GM23338 (cell line): ENCODE measurements at regions not wholly inside any gene's neighbourhood (a gene's known extent, or its start where the extent isn't known, plus 50 kb on each side); places are given as distances from the start of the nearest gene placed in this dataset.

ENCODE experiments used
- ATAC-seq: fragments of 200-7000 bp; cut with Tn5 transposase; 3 replicates; pipeline ENCODE4 v1.9.1; 2020
- DNase-seq: peaks from one replicate; pipeline ENCODE4 v3.0.0-alpha.2; 2015; ENCODE audit warnings: low spot score
- H2AFZ ChIP-seq: fragments of 200-600 bp; sonication (generic); 2 replicates; pipeline ENCODE4 v1.8.0; 2016; ENCODE audit warnings: antibody characterized with exemption, mild to moderate bottlenecking, moderate library complexity
- H3F3A ChIP-seq: fragments of 200-600 bp; sonication (generic); replicated peaks from 2 replicates; pipeline ENCODE4 v1.8.0; 2017; ENCODE audit warnings: antibody characterized with exemption, mixed run types, low read depth
- H3K27ac ChIP-seq: fragments of 200-600 bp; sonication (generic); 2 replicates; pipeline ENCODE4 v1.6.1; 2016; ENCODE audit warnings: low read depth
- H3K27me3 ChIP-seq: fragments of 200-600 bp; sonication (generic); 2 replicates; pipeline ENCODE4 v1.8.0; 2016; ENCODE audit warnings: mild to moderate bottlenecking, mixed run types, moderate library complexity; ENCODE audit not compliant: insufficient read depth
- H3K36me3 ChIP-seq: fragments of 200-600 bp; sonication (generic); 2 replicates; pipeline ENCODE4 v1.8.0; 2016; ENCODE audit warnings: mild to moderate bottlenecking; ENCODE audit not compliant: insufficient read depth
- H3K4me1 ChIP-seq: fragments of 200-600 bp; sonication (generic); 2 replicates; pipeline ENCODE4 v1.8.0; 2016; ENCODE audit warnings: mild to moderate bottlenecking, moderate library complexity; ENCODE audit not compliant: insufficient read depth
- H3K4me2 ChIP-seq: fragments of 200-600 bp; sonication (generic); 2 replicates; pipeline ENCODE4 v1.7.1; 2017; ENCODE audit warnings: mixed run types
- H3K4me3 ChIP-seq: fragments of 200-600 bp; sonication (generic); 2 replicates; pipeline ENCODE4 v1.6.1; 2016; ENCODE audit warnings: mixed run types
- H3K79me2 ChIP-seq: fragments of 200-600 bp; sonication (generic); replicated peaks from 2 replicates; pipeline ENCODE4 v1.8.0; 2017; ENCODE audit warnings: mild to moderate bottlenecking; ENCODE audit not compliant: insufficient read depth
- H3K9me2 ChIP-seq: fragments of 200-600 bp; sonication (generic); 2 replicates; pipeline ENCODE4 v1.8.0; 2017; ENCODE audit not compliant: insufficient read depth
- H4K20me1 ChIP-seq: fragments of 200-600 bp; sonication (generic); replicated peaks from 2 replicates; pipeline ENCODE4 v1.8.0; 2017; ENCODE audit warnings: mild to moderate bottlenecking; ENCODE audit not compliant: insufficient read depth
- H3K27ac Mint-ChIP-seq: 2 replicates; pipeline ENCODE4 v1.8.0; 2020; ENCODE audit warnings: inconsistent platforms, mild to moderate bottlenecking, moderate library complexity, mixed read lengths
- H3K27me3 Mint-ChIP-seq: 3 replicates; pipeline ENCODE4 v1.8.0; 2022; ENCODE audit warnings: low read depth, mild to moderate bottlenecking, moderate library complexity, mixed read lengths, inconsistent platforms; ENCODE audit not compliant: insufficient read depth, poor library complexity
- H3K36me3 Mint-ChIP-seq: 3 replicates; pipeline ENCODE4 v1.8.0; 2021; ENCODE audit warnings: low read depth, mild to moderate bottlenecking, inconsistent platforms, moderate library complexity, mixed read lengths
- H3K4me1 Mint-ChIP-seq: 3 replicates; pipeline ENCODE4 v1.8.0; 2020; ENCODE audit warnings: mild to moderate bottlenecking, inconsistent platforms, mixed read lengths
- H3K4me3 Mint-ChIP-seq: 3 replicates; pipeline ENCODE4 v1.8.0; 2021; ENCODE audit warnings: moderate library complexity, mild to moderate bottlenecking, inconsistent platforms, mixed read lengths
- H3K9me3 Mint-ChIP-seq: 3 replicates; pipeline ENCODE4 v1.8.0; 2020; ENCODE audit warnings: moderate library complexity, mild to moderate bottlenecking, inconsistent platforms, mixed read lengths
- CREB1 ChIP-seq: fragments of 250-450 bp; sonication (Bioruptor Pico); IDR thresholded peaks from 2 replicates; pipeline ENCODE4 v1.5.0; 2020; ENCODE audit warnings: low read depth, mild to moderate bottlenecking, moderate library complexity
- EZH2 ChIP-seq: fragments of 200-600 bp; sonication (generic); IDR thresholded peaks from one replicate; pipeline ENCODE4 v1.8.0; 2017; ENCODE audit warnings: antibody characterized with exemption, mild to moderate bottlenecking, low read depth; ENCODE audit not compliant: unreplicated experiment
- EZH2phosphoT487 ChIP-seq: fragments of 200-600 bp; sonication (generic); IDR thresholded peaks from one replicate; pipeline ENCODE4 v1.8.1; 2018; ENCODE audit warnings: antibody characterized with exemption; ENCODE audit not compliant: unreplicated experiment
- JUNB ChIP-seq: IDR thresholded peaks from one replicate; pipeline ENCODE4 v1.6.1; 2016; ENCODE audit warnings: antibody characterized with exemption; ENCODE audit not compliant: unreplicated experiment
- NANOG ChIP-seq: IDR thresholded peaks from 2 replicates; pipeline ENCODE4 v1.6.1; 2016; ENCODE audit warnings: antibody characterized with exemption, borderline replicate concordance
- POLR2AphosphoS5 ChIP-seq: IDR thresholded peaks from 2 replicates; pipeline ENCODE4 v1.6.1; 2016; ENCODE audit warnings: antibody characterized with exemption, low read depth
- STAT1 ChIP-seq: IDR thresholded peaks from one replicate; pipeline ENCODE4 v1.6.1; 2016; ENCODE audit warnings: antibody characterized with exemption; ENCODE audit not compliant: unreplicated experiment
- ZNF114 ChIP-seq: fragments of 250-450 bp; sonication (Bioruptor Pico); IDR thresholded peaks from 2 replicates; pipeline ENCODE4 v1.5.0; 2020; ENCODE audit warnings: mild to moderate bottlenecking, moderate library complexity
- ZNF331 ChIP-seq: fragments of 250-450 bp; sonication (Bioruptor Pico); IDR thresholded peaks from 2 replicates; pipeline ENCODE4 v1.5.0; 2020; ENCODE audit warnings: low read depth, mild to moderate bottlenecking, moderate library complexity
- TF ChIP-seq, protein P1 (sequence below): fragments of 250-450 bp; sonication (Bioruptor Pico); IDR thresholded peaks from 2 replicates; pipeline ENCODE4 v1.5.0; 2020; ENCODE audit warnings: mild to moderate bottlenecking, moderate library complexity
- TF ChIP-seq, protein P2 (sequence below): IDR thresholded peaks from one replicate; pipeline ENCODE4 v1.6.1; 2018; ENCODE audit warnings: antibody characterized with exemption; ENCODE audit not compliant: unreplicated experiment
- TF ChIP-seq, protein P3 (sequence below), 2 experiments: fragments of 200-600 bp in 1 of 2; sonication (generic) in 1 of 2; conservative IDR thresholded peaks; 2 replicates each; pipeline versions ENCODE4 v1.5.1 to v1.6.1; 2016 to 2017; ENCODE audit warnings: antibody characterized with exemption in 2 of 2, low read depth in 2 of 2, mild to moderate bottlenecking in 2 of 2, moderate library complexity in 1 of 2
- TF ChIP-seq, protein P4 (sequence below): IDR thresholded peaks from 2 replicates; pipeline ENCODE4 v1.6.1; 2016; ENCODE audit warnings: antibody characterized with exemption

DNA sequence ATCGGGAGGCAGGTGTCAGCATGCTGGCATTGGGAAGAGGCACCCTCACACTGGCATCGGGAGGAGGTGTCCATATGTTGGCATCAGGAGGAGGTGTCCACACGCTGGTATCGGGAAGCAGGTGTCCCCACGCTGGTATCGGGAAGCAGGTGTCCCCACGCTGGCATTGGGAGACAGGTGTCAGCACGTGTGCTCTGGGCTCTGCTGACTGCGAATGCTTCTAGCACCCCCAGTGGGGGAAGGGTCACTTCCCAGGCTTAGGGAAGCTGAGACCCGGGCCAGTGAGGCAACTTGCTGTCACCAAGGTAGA is 92.5 kb upstream of the IKZF1 start:
- DNase-seq (peak; percentile 12), ATAC-seq (peak; percentile 50)
- peaks cover 4% of the 10 kb centered on the region for H3K27me3 Mint-ChIP-seq
- H3K9me3 Mint-ChIP-seq, result no peaks in the 10 kb centered on the region; the same call in 2 of the 3 replicates
- Histone ChIP-seq H2AFZ (no peak overlapping the region), H3K27me3 (no peaks in the 10 kb centered on the region), H3K4me2 (no peak overlapping the region), H3K36me3 (no peaks in the 10 kb centered on the region), H3K79me2 (no peaks in the 10 kb centered on the region), H4K20me1 (no peaks in the 10 kb centered on the region), H3K4me1 (no peaks in the 10 kb centered on the region), H3K27ac (no peak overlapping the region), H3F3A (no peaks in the 10 kb centered on the region), H3K4me3 (no peak overlapping the region), H3K9me2 (no peaks in the 10 kb centered on the region)
- H3K4me1 Mint-ChIP-seq, result no peaks in the 10 kb centered on the region
- no peak overlapping the region for H3K4me3 Mint-ChIP-seq
- no peaks in the 10 kb centered on the region for H3K36me3 Mint-ChIP-seq
- no peak overlapping the region for H3K27ac Mint-ChIP-seq
- no peak for TF ChIP-seq CREB1 (CRISPR knock-in tag)
- TF ChIP-seq ZNF114 (CRISPR knock-in tag), result no peak
- TF ChIP-seq, protein P1, sequence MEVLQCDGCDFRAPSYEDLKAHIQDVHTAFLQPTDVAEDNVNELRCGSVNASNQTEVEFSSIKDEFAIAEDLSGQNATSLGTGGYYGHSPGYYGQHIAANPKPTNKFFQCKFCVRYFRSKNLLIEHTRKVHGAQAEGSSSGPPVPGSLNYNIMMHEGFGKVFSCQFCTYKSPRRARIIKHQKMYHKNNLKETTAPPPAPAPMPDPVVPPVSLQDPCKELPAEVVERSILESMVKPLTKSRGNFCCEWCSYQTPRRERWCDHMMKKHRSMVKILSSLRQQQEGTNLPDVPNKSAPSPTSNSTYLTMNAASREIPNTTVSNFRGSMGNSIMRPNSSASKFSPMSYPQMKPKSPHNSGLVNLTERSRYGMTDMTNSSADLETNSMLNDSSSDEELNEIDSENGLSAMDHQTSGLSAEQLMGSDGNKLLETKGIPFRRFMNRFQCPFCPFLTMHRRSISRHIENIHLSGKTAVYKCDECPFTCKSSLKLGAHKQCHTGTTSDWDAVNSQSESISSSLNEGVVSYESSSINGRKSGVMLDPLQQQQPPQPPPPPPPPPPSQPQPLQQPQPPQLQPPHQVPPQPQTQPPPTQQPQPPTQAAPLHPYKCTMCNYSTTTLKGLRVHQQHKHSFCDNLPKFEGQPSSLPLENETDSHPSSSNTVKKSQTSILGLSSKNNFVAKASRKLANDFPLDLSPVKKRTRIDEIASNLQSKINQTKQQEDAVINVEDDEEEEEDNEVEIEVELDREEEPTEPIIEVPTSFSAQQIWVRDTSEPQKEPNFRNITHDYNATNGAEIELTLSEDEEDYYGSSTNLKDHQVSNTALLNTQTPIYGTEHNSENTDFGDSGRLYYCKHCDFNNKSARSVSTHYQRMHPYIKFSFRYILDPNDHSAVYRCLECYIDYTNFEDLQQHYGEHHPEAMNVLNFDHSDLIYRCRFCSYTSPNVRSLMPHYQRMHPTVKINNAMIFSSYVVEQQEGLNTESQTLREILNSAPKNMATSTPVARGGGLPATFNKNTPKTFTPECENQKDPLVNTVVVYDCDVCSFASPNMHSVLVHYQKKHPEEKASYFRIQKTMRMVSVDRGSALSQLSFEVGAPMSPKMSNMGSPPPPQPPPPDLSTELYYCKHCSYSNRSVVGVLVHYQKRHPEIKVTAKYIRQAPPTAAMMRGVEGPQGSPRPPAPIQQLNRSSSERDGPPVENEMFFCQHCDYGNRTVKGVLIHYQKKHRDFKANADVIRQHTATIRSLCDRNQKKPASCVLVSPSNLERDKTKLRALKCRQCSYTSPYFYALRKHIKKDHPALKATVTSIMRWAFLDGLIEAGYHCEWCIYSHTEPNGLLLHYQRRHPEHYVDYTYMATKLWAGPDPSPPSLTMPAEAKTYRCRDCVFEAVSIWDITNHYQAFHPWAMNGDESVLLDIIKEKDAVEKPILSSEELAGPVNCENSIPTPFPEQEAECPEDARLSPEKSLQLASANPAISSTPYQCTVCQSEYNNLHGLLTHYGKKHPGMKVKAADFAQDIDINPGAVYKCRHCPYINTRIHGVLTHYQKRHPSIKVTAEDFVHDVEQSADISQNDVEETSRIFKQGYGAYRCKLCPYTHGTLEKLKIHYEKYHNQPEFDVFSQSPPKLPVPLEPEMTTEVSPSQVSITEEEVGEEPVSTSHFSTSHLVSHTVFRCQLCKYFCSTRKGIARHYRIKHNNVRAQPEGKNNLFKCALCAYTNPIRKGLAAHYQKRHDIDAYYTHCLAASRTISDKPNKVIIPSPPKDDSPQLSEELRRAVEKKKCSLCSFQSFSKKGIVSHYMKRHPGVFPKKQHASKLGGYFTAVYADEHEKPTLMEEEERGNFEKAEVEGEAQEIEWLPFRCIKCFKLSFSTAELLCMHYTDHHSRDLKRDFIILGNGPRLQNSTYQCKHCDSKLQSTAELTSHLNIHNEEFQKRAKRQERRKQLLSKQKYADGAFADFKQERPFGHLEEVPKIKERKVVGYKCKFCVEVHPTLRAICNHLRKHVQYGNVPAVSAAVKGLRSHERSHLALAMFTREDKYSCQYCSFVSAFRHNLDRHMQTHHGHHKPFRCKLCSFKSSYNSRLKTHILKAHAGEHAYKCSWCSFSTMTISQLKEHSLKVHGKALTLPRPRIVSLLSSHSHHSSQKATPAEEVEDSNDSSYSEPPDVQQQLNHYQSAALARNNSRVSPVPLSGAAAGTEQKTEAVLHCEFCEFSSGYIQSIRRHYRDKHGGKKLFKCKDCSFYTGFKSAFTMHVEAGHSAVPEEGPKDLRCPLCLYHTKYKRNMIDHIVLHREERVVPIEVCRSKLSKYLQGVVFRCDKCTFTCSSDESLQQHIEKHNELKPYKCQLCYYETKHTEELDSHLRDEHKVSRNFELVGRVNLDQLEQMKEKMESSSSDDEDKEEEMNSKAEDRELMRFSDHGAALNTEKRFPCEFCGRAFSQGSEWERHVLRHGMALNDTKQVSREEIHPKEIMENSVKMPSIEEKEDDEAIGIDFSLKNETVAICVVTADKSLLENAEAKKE (CRISPR knock-in tag), result no peak
- no peak for TF ChIP-seq EZH2
- TF ChIP-seq EZH2phosphoT487, result no peak
- no peak for TF ChIP-seq NANOG
- TF ChIP-seq JUNB, result no peak
- TF ChIP-seq, protein P2, sequence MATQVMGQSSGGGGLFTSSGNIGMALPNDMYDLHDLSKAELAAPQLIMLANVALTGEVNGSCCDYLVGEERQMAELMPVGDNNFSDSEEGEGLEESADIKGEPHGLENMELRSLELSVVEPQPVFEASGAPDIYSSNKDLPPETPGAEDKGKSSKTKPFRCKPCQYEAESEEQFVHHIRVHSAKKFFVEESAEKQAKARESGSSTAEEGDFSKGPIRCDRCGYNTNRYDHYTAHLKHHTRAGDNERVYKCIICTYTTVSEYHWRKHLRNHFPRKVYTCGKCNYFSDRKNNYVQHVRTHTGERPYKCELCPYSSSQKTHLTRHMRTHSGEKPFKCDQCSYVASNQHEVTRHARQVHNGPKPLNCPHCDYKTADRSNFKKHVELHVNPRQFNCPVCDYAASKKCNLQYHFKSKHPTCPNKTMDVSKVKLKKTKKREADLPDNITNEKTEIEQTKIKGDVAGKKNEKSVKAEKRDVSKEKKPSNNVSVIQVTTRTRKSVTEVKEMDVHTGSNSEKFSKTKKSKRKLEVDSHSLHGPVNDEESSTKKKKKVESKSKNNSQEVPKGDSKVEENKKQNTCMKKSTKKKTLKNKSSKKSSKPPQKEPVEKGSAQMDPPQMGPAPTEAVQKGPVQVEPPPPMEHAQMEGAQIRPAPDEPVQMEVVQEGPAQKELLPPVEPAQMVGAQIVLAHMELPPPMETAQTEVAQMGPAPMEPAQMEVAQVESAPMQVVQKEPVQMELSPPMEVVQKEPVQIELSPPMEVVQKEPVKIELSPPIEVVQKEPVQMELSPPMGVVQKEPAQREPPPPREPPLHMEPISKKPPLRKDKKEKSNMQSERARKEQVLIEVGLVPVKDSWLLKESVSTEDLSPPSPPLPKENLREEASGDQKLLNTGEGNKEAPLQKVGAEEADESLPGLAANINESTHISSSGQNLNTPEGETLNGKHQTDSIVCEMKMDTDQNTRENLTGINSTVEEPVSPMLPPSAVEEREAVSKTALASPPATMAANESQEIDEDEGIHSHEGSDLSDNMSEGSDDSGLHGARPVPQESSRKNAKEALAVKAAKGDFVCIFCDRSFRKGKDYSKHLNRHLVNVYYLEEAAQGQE, result no peak
- no peak for TF ChIP-seq STAT1
- TF ChIP-seq, protein P3, sequence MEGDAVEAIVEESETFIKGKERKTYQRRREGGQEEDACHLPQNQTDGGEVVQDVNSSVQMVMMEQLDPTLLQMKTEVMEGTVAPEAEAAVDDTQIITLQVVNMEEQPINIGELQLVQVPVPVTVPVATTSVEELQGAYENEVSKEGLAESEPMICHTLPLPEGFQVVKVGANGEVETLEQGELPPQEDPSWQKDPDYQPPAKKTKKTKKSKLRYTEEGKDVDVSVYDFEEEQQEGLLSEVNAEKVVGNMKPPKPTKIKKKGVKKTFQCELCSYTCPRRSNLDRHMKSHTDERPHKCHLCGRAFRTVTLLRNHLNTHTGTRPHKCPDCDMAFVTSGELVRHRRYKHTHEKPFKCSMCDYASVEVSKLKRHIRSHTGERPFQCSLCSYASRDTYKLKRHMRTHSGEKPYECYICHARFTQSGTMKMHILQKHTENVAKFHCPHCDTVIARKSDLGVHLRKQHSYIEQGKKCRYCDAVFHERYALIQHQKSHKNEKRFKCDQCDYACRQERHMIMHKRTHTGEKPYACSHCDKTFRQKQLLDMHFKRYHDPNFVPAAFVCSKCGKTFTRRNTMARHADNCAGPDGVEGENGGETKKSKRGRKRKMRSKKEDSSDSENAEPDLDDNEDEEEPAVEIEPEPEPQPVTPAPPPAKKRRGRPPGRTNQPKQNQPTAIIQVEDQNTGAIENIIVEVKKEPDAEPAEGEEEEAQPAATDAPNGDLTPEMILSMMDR (conservative IDR thresholded peaks at IDR 0.05; ENCODE audit: low read depth in 2 of 2), result no peak
- TF ChIP-seq ZNF331 (CRISPR knock-in tag), result no peak
- TF ChIP-seq, protein P4, sequence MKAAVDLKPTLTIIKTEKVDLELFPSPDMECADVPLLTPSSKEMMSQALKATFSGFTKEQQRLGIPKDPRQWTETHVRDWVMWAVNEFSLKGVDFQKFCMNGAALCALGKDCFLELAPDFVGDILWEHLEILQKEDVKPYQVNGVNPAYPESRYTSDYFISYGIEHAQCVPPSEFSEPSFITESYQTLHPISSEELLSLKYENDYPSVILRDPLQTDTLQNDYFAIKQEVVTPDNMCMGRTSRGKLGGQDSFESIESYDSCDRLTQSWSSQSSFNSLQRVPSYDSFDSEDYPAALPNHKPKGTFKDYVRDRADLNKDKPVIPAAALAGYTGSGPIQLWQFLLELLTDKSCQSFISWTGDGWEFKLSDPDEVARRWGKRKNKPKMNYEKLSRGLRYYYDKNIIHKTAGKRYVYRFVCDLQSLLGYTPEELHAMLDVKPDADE, result no peak
- TF ChIP-seq POLR2AphosphoS5, result no peak
